ENCODE measurements at regions not wholly inside any gene's neighbourhood (a gene's known extent, or its start where the extent isn't known, plus 50 kb on each side); places are given as distances from the start of the nearest gene placed in this dataset.

DNA sequence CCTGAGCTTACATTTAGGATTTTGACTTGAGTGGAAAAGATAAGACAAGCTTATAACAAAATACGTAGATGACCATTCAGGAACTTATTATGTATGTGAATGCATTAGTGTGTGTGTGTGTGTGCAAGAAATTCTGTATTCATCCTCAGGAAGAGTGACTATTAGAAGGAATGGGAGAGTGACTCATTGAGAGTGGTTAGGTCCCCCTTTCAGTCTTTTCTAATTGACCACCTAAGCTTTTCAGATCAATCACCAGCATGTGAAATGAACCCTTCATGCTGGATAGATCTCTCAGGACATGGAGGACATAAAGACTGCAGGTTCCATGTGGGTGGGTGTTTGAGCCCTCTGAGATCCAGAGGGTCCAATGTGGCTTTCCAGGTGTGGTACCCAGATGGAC is 153.5 kb downstream of the MBL2 start:
- ChIA-PET CTCF (no interaction called here), POLR2A (no interaction called here)
- Histone ChIP-seq H3K4me3 (ENCODE audit: low read depth, low read length) (no peak overlapping the region), H3K27ac (ENCODE audit: low read depth, low read length) (no peak overlapping the region), H3K27me3 (ENCODE audit: control insufficient read depth, insufficient read depth, low read length) (no peaks in the 10 kb centered on the region), H3K9me3 (ENCODE audit: control insufficient read depth, insufficient read depth, low read length) (no peaks in the 10 kb centered on the region)
- TF ChIP-seq, protein P1, sequence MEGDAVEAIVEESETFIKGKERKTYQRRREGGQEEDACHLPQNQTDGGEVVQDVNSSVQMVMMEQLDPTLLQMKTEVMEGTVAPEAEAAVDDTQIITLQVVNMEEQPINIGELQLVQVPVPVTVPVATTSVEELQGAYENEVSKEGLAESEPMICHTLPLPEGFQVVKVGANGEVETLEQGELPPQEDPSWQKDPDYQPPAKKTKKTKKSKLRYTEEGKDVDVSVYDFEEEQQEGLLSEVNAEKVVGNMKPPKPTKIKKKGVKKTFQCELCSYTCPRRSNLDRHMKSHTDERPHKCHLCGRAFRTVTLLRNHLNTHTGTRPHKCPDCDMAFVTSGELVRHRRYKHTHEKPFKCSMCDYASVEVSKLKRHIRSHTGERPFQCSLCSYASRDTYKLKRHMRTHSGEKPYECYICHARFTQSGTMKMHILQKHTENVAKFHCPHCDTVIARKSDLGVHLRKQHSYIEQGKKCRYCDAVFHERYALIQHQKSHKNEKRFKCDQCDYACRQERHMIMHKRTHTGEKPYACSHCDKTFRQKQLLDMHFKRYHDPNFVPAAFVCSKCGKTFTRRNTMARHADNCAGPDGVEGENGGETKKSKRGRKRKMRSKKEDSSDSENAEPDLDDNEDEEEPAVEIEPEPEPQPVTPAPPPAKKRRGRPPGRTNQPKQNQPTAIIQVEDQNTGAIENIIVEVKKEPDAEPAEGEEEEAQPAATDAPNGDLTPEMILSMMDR (IDR thresholded peaks at IDR 0.05; ENCODE audit: low read depth, low read length): no peak
- no peak for DNase-seq (ENCODE audit: low read depth, low spot score)

DNA sequence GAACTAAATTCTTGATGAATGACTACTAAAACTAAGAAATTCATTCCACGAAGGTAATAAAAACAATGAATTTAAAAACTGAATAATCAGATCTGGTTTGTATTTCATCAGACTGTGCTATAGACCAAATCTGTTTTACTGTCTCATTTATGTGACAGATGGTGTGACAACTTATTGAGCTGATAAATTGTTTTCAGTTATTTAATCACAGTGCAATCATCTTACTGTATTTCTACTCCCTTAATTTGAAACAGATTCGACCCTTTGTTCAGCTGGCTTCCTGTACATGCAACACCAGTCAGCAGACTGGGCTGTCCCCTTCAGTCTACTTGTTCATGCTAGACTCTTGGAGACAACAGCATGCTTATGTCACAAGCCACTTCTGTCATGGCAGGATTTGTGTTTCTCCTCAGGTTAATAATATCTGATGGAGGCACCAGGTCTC is 150.9 kb downstream of the MBL2 start:
- no peaks in the 10 kb centered on the region for H3K9me3 ChIP-seq (ENCODE audit: control insufficient read depth, insufficient read depth, low read length)
- CTCF ChIA-PET: interaction anchor here (0.6 kb wide), 1 partner anchor 1885 kb away, joined by 3 read pairs; no protein-coding TSS in a partner anchor
- POLR2A ChIA-PET: no interaction called here
- DNase-seq (ENCODE audit: low read depth, low spot score): no peak
- no peak overlapping the region for H3K27ac ChIP-seq (ENCODE audit: low read depth, low read length)
- H3K4me3 ChIP-seq (ENCODE audit: low read depth, low read length): no peak overlapping the region
- TF ChIP-seq, protein P1 (IDR thresholded peaks at IDR 0.05; ENCODE audit: low read depth, low read length): no peak
- no peaks in the 10 kb centered on the region for H3K27me3 ChIP-seq (ENCODE audit: control insufficient read depth, insufficient read depth, low read length)

DNA sequence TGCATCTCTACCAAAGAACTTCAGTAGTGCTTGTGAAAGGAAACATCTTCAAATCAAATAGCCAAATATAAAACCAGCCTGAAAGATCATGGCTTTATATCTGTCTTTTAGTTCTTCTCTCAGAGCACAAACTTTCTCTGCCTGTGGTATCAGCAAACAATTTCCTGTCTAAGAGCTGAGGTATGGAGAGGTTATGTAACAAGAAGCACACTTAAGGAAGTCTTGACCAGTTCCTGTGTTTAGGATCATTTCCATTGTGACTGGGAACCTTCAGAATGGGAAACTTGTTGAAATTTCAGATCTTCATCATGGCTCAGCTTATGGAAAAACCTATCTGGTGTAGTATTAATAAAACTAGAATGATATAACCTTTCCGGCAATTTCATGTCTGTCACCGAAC is 148.8 kb downstream of the MBL2 start:
- Histone ChIP-seq H3K9me3 (ENCODE audit: control insufficient read depth, insufficient read depth, low read length) (no peaks in the 10 kb centered on the region), H3K27me3 (ENCODE audit: control insufficient read depth, insufficient read depth, low read length) (no peaks in the 10 kb centered on the region), H3K4me3 (ENCODE audit: low read depth, low read length) (no peak overlapping the region), H3K27ac (ENCODE audit: low read depth, low read length) (no peak overlapping the region)
- CTCF ChIA-PET: interaction anchor here (2.2 kb wide), 1 partner anchor 155 kb away, joined by 5 read pairs; no protein-coding TSS in a partner anchor
- POLR2A ChIA-PET: no interaction called here
- TF ChIP-seq, protein P1 (IDR thresholded peaks at IDR 0.05; ENCODE audit: low read depth, low read length): no peak
- DNase-seq (ENCODE audit: low read depth, low spot score): no peak

DNA sequence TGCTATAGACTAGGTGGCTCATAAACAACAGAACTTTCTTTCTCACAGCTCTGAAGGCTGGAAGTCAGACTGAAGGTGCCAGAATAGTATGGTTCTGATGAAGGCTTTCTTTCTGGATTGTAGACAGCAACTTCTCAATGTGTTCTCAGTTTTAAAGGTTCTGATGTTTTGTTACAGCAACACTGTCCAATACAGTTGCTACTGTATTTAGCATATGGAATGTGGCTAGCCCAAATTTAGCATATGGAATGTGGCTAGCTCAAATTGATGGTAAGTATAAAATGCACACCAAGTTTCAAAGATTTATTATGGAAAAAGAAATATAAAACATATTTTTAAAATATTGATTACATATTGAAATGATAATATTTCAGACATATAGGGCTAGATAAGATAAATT is 145.3 kb downstream of the MBL2 start:
- ChIA-PET CTCF (interaction anchor here (4.0 kb wide), 1 partner anchor 17 kb away, joined by 23 read pairs; no protein-coding TSS in a partner anchor), POLR2A (no interaction called here)
- Histone ChIP-seq H3K4me3 (ENCODE audit: low read depth, low read length) (no peak overlapping the region), H3K27me3 (ENCODE audit: control insufficient read depth, insufficient read depth, low read length) (no peaks in the 10 kb centered on the region), H3K9me3 (ENCODE audit: control insufficient read depth, insufficient read depth, low read length) (no peaks in the 10 kb centered on the region), H3K27ac (ENCODE audit: low read depth, low read length) (no peak overlapping the region)
- no peak for DNase-seq (ENCODE audit: low read depth, low spot score)
- TF ChIP-seq, protein P1 (IDR thresholded peaks at IDR 0.05; ENCODE audit: low read depth, low read length): no peak

DNA sequence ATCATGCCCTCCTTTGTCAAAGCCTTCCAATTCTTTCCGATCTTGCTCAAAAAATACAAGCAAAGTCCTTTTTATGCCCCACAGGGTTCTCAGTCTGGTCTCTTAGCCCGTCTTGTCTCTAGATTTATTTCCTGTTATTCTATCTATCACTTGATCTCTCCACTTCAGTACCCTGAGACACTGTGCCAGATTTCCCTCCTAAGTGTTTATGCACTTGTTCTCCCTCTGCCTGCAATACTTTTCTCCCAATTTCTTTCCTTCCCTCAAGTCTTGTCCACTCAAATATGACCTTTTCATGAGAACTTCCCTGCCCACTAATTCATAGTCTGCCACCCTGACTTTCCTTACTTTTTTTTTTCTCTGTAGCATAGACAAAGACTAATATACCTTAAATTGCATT is 141.4 kb downstream of the MBL2 start:
- TF ChIP-seq, protein P1 (IDR thresholded peaks at IDR 0.05; ENCODE audit: low read depth, low read length): no peak
- Histone ChIP-seq H3K4me3 (ENCODE audit: low read depth, low read length) (no peak overlapping the region), H3K9me3 (ENCODE audit: control insufficient read depth, insufficient read depth, low read length) (no peaks in the 10 kb centered on the region), H3K27ac (ENCODE audit: low read depth, low read length) (no peak overlapping the region), H3K27me3 (ENCODE audit: control insufficient read depth, insufficient read depth, low read length) (no peaks in the 10 kb centered on the region)
- POLR2A ChIA-PET: no interaction called here
- CTCF ChIA-PET: no interaction called here
- DNase-seq (ENCODE audit: low read depth, low spot score): no peak
